Testis (tissue), 2 donors: ENCODE measurements at regions not wholly inside any gene's neighbourhood (a gene's known extent, or its start where the extent isn't known, plus 50 kb on each side); places are given as distances from the start of the nearest gene placed in this dataset.

ENCODE experiments used
- CTCF ChIP-seq, 3 experiments: fragments of 450-650 bp in 2 of 3; fragments of 200-600 bp in 1 of 3; sonication (generic) in 1 of 3; IDR thresholded peaks; one replicate each; pipeline ENCODE4 v1.5.1; 2016 to 2019; ENCODE audit warnings: antibody characterized with exemption in 3 of 3, mild to moderate bottlenecking in 2 of 3, moderate library complexity in 1 of 3
- POLR2A ChIP-seq: fragments of 450-650 bp; IDR thresholded peaks from one replicate; pipeline ENCODE4 v1.6.1; 2017; ENCODE audit warnings: antibody characterized with exemption, mild to moderate bottlenecking, moderate library complexity

GRCh38 chr15:87610366-87610765 lies 646.2 kb downstream of the NTRK3 start:
- TF ChIP-seq CTCF (IDR thresholded peaks at IDR 0.05) = no peak
- TF ChIP-seq POLR2A = no peak
